Stimulated activated CD8-positive, alpha-beta memory T cell treated with anti-CD3 and anti-CD28 coated beads, Interleukin-4, amount 100 ng/mL, for 48 hours (primary cell): ENCODE measurements at regions not wholly inside any gene's neighbourhood (a gene's known extent, or its start where the extent isn't known, plus 50 kb on each side); places are given as distances from the start of the nearest gene placed in this dataset.
"Not testable (repeated sequence)": the region's sequence is repeated elsewhere in the genome, so short reads cannot be mapped to it uniquely, and the experiment has no call there.

Experiments
- DNase-seq: peaks from one replicate; pipeline ENCODE4 v3.0.0-alpha.2; 2020

GRCh38 chr7:85386460-85386859 is 199.6 kb upstream of the SEMA3D start:
- no peak for DNase-seq

DNA sequence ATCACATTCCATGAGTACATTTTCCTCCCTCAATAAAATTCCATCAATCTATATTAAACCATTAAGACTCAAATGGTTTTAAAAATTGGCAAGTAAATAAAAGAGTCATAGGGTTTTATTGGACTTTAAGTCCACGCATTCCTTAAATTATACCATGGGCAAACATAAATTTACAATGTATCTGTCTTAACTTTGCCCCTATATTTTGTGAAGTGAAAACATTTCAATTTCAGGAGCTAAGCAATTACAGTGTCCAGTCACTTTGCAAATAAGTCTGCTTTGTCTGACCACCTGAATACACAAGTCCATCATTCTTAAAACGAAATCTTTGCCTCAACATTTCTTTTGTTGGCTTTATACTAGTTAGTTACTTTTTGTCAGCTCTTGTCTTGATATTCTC is 197.5 kb upstream of the SEMA3D start:
- DNase-seq = no peak

- no peak for DNase-seq
These were observed 194.4 kb upstream of the SEMA3D start for GRCh38 chr7:85381212-85381611.

DNA sequence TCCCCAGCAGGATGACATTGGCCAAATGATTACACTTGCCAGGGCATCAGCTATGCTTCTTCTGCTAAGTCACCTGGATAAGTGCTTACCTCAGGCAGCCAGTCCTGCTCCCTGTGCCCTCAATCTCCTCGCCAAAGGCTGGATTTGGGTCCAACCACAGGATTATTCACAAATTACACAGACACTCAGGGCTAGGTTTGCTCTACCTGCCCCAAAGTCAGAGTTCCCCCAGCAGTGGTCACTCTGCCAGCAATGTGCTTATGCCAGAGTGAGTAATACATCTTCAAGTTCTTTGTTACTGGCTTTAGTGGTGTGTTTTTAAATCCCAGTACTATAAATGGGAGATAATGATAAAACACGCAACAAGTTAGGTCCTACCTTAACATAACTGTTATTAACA is 189.7 kb upstream of the SEMA3D start:
- DNase-seq = no peak

DNA sequence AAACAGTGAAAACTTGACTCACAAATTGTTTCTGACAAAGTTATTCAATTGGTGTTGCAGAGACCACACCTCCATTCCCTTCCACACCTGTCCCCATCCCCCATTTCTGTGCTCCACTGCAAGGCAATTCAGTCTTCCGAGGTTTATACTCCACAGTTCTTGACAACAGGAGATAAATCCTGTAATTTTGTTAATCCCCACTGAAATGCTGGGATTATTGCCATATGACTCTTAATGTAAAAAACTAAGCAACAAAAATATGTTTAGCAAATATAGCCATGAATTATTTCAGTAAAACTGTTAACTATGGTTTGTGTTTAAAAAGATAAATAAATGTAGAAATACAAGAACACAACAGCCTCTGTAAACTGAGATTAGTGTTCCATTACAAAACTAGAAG is 170.1 kb upstream of the SEMA3D start:
- no peak for DNase-seq

GRCh38 chr7:85343484-85343883 is 156.6 kb upstream of the SEMA3D start:
- no peak for DNase-seq

DNA sequence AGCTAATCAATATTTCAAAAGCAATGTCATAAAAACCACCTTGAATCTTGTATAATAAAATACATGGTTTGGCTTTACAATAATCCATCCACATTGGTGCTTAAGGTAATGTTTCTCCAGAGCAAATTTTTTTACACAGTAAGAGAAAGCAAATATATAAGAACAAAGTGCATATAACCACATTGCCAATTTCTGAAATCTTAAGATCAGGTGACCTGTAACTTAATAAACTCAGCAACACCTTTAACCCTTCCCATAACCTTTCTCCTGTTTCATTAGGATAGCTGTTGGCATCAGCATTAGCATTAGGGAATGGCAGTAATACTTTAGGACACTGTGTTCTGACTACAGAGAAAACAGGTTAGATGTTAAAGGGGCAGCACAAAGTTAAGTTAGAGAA is 155.9 kb upstream of the SEMA3D start:
- DNase-seq = no peak

GRCh38 chr7:85341973-85342372 is 155.1 kb upstream of the SEMA3D start:
- no peak for DNase-seq

GRCh38 chr7:85341121-85341520 is 154.3 kb upstream of the SEMA3D start:
- DNase-seq = no peak

GRCh38 chr7:85336086-85336485 is 149.2 kb upstream of the SEMA3D start:
- DNase-seq = no peak

- DNase-seq = not testable (repeated sequence)
These were observed 148.3 kb upstream of the SEMA3D start for GRCh38 chr7:85335113-85335512.

- no peak for DNase-seq
These were observed 141.7 kb upstream of the SEMA3D start for GRCh38 chr7:85328456-85328998.

DNA sequence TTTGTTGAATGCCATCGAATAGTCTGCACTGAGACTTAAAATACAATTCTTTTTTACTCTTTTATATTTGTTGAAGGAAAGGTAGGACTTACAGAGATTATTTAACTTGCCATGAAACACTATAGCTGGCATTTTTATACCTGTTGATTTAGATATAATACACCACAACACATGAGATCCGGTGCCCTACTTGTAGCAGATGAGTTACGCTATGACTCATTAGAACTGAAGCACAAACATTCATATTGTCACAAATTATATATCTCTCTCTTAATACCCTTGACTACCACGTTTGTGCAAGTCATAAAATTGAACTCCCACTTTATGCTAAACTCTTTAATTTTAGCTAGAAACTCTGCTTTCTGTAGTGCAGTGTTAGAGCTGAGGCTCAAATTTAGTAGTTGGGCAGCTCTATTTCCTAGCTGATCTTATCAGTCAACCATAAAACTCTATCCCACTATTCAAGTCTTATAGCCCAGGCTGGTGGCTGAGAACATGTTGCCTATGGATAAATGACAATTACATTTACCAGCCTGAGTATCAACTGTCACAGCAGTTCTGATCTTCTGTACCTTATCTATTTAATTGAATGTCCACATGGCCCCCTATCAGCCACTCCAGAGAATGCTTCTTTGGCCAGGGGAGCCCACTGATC is 137.4 kb upstream of the SEMA3D start:
- DNase-seq = no peak

DNA sequence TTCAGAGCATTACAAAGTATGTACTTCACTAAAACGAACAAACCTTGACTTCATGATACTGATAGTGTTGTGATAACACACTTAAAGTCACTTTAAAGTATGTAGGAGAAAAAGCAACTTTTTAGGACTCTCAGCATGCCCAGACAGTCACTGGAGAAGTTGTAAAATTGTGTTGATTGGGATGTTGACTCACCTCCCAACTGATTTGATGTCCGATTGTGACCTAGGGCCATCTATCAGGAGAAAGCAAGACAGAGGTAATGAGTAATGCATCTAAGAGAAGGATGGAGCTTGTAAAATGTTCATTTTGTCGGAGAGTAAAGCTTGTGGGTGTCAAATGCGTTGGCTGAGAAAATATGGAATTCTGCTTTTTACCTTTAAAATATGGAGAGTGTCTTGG is 135.4 kb upstream of the SEMA3D start:
- no peak for DNase-seq

GRCh38 chr7:85320699-85321476 is 134.0 kb upstream of the SEMA3D start:
- no peak for DNase-seq

GRCh38 chr7:85316489-85316888 is 129.6 kb upstream of the SEMA3D start:
- DNase-seq = no peak

DNA sequence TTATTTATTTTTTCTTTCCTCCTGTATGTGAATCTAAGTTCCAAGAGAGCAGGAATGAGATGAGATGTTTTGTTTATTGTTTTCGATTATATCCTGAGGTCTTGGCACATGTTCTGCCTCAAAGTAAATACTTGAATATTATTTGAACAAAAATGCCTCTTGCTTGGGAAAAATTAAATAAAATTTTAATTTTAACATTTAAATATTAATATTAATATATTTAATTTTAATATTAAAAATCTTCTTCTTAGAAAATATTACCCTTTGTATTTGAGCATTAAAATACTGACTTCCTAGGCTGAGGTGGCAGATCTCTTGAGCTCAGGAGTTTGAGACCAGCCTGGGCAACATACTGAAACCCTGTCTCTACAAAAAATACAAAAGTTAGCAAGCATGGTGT is 123.4 kb upstream of the SEMA3D start:
- no peak for DNase-seq

DNA sequence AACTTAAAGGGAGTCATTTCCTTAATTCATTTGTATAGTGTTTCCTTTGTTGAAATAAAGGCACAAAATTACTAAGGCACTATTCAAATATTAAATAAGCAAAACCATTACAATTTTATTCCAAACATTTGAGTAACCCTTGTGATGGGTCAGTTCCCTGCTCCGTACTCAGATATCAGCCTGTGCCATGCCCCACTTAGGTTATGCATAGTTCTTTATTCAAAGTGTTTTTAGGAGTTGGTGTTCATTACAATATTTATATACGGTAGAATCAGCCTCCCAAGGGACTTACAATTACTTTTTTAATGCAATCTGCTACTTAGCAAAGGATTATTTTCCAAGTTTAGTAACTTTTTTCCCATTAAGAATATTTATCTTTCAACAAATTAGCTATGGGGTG is 119.3 kb upstream of the SEMA3D start:
- no peak for DNase-seq

- DNase-seq = no peak
These were observed 107.3 kb upstream of the SEMA3D start for GRCh38 chr7:85294176-85294575.

GRCh38 chr7:85292908-85293576 is 106.2 kb upstream of the SEMA3D start:
- no peak for DNase-seq

- DNase-seq = no peak
These were observed 103.4 kb upstream of the SEMA3D start for GRCh38 chr7:85290269-85290668.

DNA sequence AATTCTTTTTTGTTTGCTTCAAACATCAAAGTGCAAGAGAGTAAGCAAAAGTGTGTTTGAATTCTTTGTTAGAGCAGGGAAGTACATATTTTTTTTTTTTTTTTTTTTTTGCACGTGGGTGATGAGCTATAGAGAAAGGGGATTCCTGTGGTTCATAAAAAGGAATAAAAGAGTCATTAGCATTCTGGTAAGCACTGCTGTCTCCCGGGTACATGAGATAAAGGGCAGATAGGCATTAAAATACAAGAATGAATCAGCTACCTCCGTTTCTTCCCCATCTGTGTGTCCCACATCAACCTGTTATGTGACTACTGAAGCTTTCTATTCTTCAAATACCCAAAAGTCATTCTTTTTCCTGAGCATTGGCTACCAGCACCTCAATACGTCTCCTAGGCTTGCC is 102.4 kb upstream of the SEMA3D start:
- no peak for DNase-seq

DNA sequence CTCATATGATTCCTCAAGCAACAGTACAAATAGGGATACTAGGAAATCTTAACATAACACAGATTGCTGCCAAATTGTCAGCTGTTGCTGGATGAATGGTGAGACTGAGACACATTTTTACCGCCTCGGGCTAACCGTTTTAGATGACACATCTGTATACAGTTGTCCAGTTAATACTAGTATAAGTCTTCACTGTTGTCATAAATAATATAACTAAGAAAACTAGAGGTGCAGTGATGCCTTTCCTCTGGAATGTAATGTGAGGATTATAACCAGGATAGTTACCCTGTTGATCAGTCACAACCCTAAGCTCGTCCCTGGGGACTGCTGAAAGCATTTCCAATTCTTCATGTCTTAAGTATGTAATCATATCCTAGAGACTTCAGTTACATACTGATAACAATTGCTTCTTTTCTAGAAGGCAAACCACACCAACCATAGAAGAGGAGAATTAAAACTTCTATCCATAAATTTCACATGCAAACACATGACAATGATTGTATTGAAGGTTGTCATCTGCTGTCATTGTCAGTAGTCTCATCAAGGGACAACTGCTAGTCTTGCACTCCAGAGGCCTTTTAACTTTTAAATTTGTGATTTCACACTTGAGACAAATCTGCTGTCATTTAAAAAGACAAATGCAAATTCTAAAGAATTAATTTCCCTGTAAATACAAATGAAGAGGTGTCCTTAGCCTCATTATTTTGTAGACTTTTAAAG is 100.4 kb upstream of the SEMA3D start:
- no peak for DNase-seq
